HG02759 (cell line): ENCODE measurements at regions not wholly inside any gene's neighbourhood (a gene's known extent, or its start where the extent isn't known, plus 50 kb on each side); places are given as distances from the start of the nearest gene placed in this dataset.

Experiments
- ATAC-seq: cut with Tn5 transposase; IDR thresholded peaks from one replicate; pipeline ENCODE4 v1.9.1; 2021; ENCODE audit warnings: mild to moderate bottlenecking, moderate library complexity; ENCODE audit not compliant: unreplicated experiment

GRCh38 chr12:60967128-60967527 lies 1293.1 kb upstream of the USP15 start:
- ATAC-seq, result no peak

- no peak for ATAC-seq
Measured at GRCh38 chr12:60977966-60978365, 1282.2 kb upstream of the USP15 start.

GRCh38 chr12:60980558-60980957 lies 1279.6 kb upstream of the USP15 start:
- ATAC-seq, result no peak

GRCh38 chr12:60981473-60981872 lies 1278.7 kb upstream of the USP15 start:
- ATAC-seq, result no peak

- no peak for ATAC-seq
Measured at GRCh38 chr12:60992087-60992486, 1268.1 kb upstream of the USP15 start.

GRCh38 chr12:60995256-60995825 lies 1264.9 kb upstream of the USP15 start:
- no peak for ATAC-seq

- ATAC-seq, result no peak
Measured at GRCh38 chr12:60997869-60998378, 1262.3 kb upstream of the USP15 start.

- ATAC-seq, result no peak
Measured at GRCh38 chr12:61009192-61009591, 1251.0 kb upstream of the USP15 start.

- no peak for ATAC-seq
Measured at GRCh38 chr12:61011767-61012423, 1248.3 kb upstream of the USP15 start.

GRCh38 chr12:61018571-61018970 lies 1241.6 kb upstream of the USP15 start:
- ATAC-seq, result peak; percentile 63

- ATAC-seq, result no peak
Measured at GRCh38 chr12:61023231-61023630, 1237.0 kb upstream of the USP15 start.

GRCh38 chr12:61029516-61029915 lies 1230.7 kb upstream of the USP15 start:
- no peak for ATAC-seq

- no peak for ATAC-seq
Measured at GRCh38 chr12:61037792-61038191, 1222.4 kb upstream of the USP15 start.

- no peak for ATAC-seq
Measured at GRCh38 chr12:61043838-61044237, 1216.4 kb upstream of the USP15 start.

GRCh38 chr12:61044766-61045165 lies 1215.4 kb upstream of the USP15 start:
- ATAC-seq, result no peak

GRCh38 chr12:61070640-61071414 lies 1189.4 kb upstream of the USP15 start:
- no peak for ATAC-seq

- ATAC-seq, result no peak
Measured at GRCh38 chr12:61072717-61073116, 1187.5 kb upstream of the USP15 start.

GRCh38 chr12:61095111-61095510 lies 1165.1 kb upstream of the USP15 start:
- ATAC-seq, result no peak

- no peak for ATAC-seq
Measured at GRCh38 chr12:61098031-61098580, 1162.1 kb upstream of the USP15 start.

GRCh38 chr12:61107118-61107517 lies 1153.1 kb upstream of the USP15 start:
- no peak for ATAC-seq

- no peak for ATAC-seq
Measured at GRCh38 chr12:61111218-61111617, 1149.0 kb upstream of the USP15 start.
